ENCODE measurements at regions not wholly inside any gene's neighbourhood (a gene's known extent, or its start where the extent isn't known, plus 50 kb on each side); places are given as distances from the start of the nearest gene placed in this dataset.
"Not testable (repeated sequence)": the region's sequence is repeated elsewhere in the genome, so short reads cannot be mapped to it uniquely, and the experiment has no call there.

GRCh38 chr18:79596446-79597175 is 83.0 kb upstream of the CTDP1 start:
- DNase-seq, result no peak

DNA sequence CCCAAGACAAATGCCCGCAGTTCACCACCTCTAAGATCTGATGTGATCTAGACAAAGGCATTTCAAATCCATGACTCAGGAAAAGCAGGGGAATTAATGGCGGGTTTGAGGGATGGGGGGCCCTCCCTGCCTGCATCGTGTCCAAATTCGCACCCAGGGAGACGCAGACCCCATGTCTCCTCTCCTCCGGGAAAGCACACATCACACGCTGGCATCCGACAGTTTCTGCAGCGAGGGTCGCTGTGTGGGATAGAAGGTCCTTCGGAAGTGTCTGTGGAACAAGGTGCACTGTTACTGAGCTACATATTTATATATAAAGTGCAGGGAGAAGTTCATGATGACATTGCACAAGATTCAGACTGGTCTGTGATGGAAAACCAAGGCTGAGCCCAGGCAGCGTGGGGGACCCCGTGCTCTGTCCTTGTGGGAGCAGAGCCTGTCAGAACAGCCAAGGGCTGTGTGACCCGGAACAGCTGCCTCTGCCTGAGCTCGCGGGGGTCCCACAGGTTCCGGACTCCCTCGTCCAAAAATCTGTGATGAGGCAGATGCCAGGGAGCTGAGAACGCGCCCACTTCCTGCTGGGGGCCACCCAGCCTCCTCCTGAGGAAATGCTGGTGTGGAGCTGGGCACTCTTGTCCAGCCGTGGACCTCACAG is 82.3 kb upstream of the CTDP1 start:
- no peak for DNase-seq

- DNase-seq, result no peak
Measured at GRCh38 chr18:79597831-79598632, 81.6 kb upstream of the CTDP1 start.

DNA sequence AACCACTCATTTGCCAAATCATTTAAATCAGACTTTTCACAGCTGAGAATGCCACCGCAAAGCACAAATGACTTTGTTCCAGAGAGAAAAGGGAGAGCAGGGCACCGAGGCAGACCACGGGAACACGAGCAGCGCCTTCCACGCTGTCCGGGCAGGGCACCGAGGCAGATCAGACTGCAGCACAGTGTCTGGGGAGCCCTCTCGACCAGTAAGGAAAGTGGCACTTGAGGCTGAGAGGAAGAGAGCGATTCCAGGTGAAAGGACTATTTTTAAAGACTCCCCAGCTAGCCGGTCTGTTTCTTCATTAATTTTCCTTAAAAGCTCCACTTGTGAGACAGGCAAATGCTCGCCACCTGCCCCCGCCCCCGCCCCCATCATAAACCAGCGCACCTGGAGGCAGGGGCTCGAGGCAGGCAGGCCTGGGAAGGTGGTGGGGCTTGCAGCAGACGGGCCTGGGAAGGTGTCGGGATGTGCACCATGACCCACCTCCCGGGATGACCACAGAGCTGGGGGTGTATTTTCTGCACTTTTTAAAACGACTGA is 80.9 kb upstream of the CTDP1 start:
- DNase-seq, result no peak

DNA sequence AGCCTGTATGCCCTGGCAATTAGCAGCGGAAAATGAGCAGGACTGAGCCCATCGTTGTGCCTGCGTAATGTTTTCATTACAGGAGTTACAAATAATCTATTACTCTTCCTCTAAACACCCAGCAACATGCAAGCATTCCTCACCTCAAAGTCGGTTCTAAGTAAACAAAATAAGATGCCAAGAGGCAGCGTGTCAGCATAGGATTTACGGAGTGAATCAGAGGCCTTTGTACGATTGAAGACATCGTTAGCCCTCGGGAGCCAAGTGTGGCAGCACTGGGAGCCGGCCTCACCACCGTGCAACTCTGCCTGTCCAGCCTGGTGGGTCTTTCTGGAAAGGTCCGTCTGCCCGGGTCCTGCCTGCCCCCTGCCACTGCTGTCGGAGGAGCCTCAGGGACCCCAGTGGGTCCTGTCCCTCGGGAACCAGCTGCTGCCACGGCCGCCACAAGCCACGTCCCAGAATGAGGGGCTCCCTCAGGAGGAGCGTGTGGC is 80.1 kb upstream of the CTDP1 start:
- DNase-seq, result no peak

GRCh38 chr18:79600141-79600540 is 79.5 kb upstream of the CTDP1 start:
- no peak for DNase-seq

GRCh38 chr18:79600596-79600995 is 79.0 kb upstream of the CTDP1 start:
- no peak for DNase-seq

DNA sequence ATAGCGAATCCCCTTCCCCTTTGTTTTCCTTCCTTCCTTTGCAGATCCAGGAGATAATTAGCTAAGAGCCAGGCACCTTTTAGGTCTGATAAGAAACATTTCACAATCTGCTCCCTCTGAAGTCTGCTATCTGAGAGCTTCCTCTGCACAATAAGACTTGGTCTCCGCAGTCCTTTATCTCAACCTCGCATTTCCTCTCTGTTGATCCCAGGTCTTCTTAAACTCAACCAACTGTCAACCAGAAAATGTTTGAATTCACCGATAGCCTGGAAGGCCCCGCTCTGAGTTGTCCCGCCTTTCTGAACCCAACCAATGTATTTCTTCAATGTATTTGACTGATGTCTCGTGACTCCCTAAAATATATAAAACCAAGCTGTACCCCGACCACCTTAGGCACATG is 78.4 kb upstream of the CTDP1 start:
- no peak for DNase-seq

DNA sequence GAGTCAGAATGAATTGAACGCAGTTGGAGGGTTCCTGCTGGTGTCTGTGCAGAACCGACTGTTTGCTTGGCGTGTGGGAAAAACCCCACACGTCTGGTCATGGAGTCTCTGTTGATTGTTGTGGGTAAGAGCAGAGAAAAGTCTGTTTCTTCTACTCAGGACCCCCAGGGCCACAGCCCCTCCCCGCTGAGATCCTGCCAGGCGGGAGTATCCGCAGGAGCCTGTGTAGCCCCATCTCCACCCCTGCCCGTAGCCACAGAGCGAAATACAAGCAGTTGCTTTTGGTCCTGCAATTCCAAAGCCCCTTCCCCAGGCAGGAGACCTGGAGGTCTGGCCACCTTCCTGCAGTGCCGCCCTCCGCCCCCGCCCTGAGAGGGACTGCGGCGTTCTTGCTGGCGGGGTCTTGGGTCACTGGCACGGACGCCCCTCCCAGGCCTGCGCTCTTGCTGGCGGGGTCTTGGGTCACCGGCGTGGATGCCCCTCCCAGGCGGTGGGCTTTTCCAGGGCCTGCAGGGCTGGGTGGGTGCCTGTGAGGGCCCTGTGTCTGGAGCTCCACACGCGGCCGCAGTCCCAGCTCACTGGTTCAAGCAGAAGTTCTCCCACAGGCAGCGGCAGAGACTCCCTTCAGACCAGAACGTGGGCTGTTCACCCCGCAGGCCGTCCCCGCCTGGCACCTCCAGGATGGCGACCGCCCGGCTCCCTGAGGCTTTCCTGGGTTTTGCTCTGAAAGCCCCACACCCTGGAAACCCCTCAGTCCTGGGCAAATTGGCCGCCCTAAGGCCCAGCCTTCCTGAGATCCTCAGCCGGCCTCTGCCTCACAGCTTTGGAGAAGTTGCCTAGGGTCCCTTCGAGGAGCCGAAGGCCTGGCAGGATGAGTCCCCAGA is 76.0 kb upstream of the CTDP1 start:
- no peak for DNase-seq

GRCh38 chr18:79604205-79604912 is 75.2 kb upstream of the CTDP1 start:
- no peak for DNase-seq

- no peak for DNase-seq
Measured at GRCh38 chr18:79604913-79605880, 74.4 kb upstream of the CTDP1 start.

GRCh38 chr18:79606071-79606470 is 73.5 kb upstream of the CTDP1 start:
- DNase-seq, result not testable (repeated sequence)

DNA sequence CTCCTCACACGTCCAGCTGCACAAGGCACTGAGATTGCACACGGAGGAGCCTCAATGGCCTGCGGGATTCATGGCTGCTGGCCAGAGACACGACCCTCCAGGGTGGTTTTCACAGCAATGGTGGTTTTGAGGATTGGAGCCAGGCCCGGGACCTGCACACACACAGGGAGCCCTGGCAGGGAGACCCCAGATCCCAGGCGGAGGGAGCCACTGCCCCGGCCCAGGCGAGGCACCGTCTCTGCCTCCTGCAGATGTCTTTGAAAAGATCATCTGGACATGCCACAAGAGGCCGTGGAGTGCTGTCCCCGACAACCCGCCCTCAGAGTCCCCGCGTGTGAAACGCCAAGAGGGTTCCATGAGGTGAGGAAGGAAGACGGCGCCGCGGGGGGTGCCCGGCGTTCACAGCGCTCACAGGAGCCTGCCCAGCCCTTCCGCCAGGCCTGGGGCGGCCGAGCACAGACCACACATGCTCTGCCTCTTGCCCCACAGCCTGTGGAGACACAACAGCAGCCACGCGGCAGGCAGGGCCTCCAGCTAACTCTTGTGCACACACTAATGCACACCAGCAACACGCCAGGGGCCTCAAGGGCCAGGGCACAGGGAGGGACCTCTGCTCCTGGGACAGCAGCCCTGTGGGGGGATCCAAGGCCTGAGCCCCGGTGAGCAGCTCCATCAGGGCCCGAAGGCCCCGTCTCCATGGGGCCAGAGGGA is 72.8 kb upstream of the CTDP1 start:
- no peak for DNase-seq

DNA sequence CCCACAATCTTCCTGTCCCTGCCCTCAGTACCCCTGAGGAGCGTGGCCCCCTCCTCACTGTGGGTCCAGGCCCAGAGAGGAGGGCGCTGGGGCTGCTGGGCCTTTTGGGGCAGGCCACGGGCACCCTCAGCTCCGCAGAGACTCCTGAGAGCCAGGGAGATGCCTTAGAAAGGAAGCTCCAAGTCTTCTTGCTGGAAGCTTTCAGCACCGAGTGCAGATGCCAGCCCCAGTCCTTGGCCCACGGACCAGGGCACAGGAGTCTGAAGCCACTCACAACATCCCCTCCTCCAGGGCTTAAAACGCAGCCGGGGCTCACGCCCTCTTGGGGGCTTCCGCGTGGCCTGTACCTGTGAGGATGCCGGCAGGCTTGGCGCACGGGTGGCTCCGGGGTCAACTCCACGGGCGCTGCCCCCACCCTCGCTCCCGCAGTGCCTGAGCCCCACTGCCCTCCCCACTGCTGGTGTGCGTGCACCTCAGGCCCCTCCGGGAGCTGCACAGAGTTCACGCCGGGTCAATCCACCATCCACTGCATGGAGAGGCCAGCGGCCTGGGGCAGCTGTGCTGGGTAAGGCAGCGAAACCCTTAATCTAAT is 72.1 kb upstream of the CTDP1 start:
- DNase-seq, result no peak

DNA sequence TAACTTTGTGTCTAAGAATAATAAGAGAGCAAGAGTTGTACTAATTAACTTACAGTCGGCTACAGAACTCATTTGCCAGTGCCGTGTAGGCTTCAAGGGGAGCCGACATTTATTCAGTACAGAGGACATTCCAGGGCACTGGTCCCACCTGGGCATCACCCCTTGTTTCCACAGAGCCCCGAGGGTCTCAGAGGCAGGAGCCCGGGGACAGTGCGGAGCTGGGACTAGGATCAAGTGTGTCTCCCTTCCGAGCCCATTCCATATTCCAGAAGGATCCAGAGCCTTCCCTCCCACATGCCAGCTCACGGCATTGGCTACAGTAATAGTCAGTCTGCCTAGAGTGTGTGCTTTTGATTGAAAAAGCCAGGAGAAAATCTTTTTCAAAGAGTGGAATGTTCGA is 71.5 kb upstream of the CTDP1 start:
- DNase-seq, result no peak

- no peak for DNase-seq
Measured at GRCh38 chr18:79608535-79608934, 71.1 kb upstream of the CTDP1 start.

GRCh38 chr18:79608999-79609461 is 70.6 kb upstream of the CTDP1 start:
- DNase-seq, result no peak

GRCh38 chr18:79609841-79610281 is 69.7 kb upstream of the CTDP1 start:
- no peak for DNase-seq

- no peak for DNase-seq
Measured at GRCh38 chr18:79610461-79611039, 69.1 kb upstream of the CTDP1 start.
